ENCODE measurements at regions not wholly inside any gene's neighbourhood (a gene's known extent, or its start where the extent isn't known, plus 50 kb on each side); places are given as distances from the start of the nearest gene placed in this dataset.

GRCh38 chr13:30841154-30841553 lies 64.9 kb upstream of the MEDAG start:
- Histone ChIP-seq H3K79me2 (ENCODE audit: insufficient read depth, low read length) (no peaks in the 10 kb centered on the region), H3K36me3 (ENCODE audit: insufficient read depth, low read length) (no peaks in the 10 kb centered on the region), H3K27me3 (ENCODE audit: insufficient read depth, low read length, poor library complexity) (peaks cover 6% of the 10 kb centered on the region), H3K27ac (ENCODE audit: low read length) (no peak overlapping the region), H3K4me2 (ENCODE audit: insufficient read depth, low read length) (no peak overlapping the region), H4K20me1 (ENCODE audit: insufficient read depth, low read length) (no peaks in the 10 kb centered on the region; the same call in 1 of the 2 replicates), H3K9me3 (ENCODE audit: insufficient read depth, low read length, severe bottlenecking) (no peaks in the 10 kb centered on the region), H3K4me3 (ENCODE audit: low read depth in 1 of 2, low read length in 2 of 2) (no peak overlapping the region), H3K4me1 (ENCODE audit: insufficient read depth, low read length) (no peaks in the 10 kb centered on the region), H3K9ac (ENCODE audit: low read depth, low read length) (no peak overlapping the region), H2AFZ (ENCODE audit: low read depth, low read length) (no peak overlapping the region)
- TF ChIP-seq EZH2 (IDR thresholded peaks at IDR 0.05; ENCODE audit: borderline replicate concordance, low read depth, low read length, severe bottlenecking) (no peak), CTCF (IDR thresholded peaks at IDR 0.05; ENCODE audit: borderline replicate concordance, extremely low read depth, low read length, poor library complexity, severe bottlenecking) (no peak)
- no peak for ATAC-seq (ENCODE audit: insufficient read depth, low read depth)
- no peak for DNase-seq

- no peaks in the 10 kb centered on the region for H3K9me3 ChIP-seq (ENCODE audit: insufficient read depth, low read length, severe bottlenecking)
- no peaks in the 10 kb centered on the region for H3K4me1 ChIP-seq (ENCODE audit: insufficient read depth, low read length)
- no peaks in the 10 kb centered on the region for H3K36me3 ChIP-seq (ENCODE audit: insufficient read depth, low read length)
- H3K4me2 ChIP-seq (ENCODE audit: insufficient read depth, low read length): no peak overlapping the region
- ATAC-seq (ENCODE audit: insufficient read depth, low read depth) (no peak), DNase-seq (no peak)
- no peak overlapping the region for H3K27ac ChIP-seq (ENCODE audit: low read length)
- no peaks in the 10 kb centered on the region for H3K27me3 ChIP-seq (ENCODE audit: insufficient read depth, low read length, poor library complexity)
- H2AFZ ChIP-seq (ENCODE audit: low read depth, low read length): no peak overlapping the region
- H3K79me2 ChIP-seq (ENCODE audit: insufficient read depth, low read length): no peaks in the 10 kb centered on the region
- H3K9ac ChIP-seq (ENCODE audit: low read depth, low read length): no peak overlapping the region
- no peak overlapping the region for H3K4me3 ChIP-seq (ENCODE audit: low read depth in 1 of 2, low read length in 2 of 2)
- TF ChIP-seq CTCF (IDR thresholded peaks at IDR 0.05; ENCODE audit: borderline replicate concordance, extremely low read depth, low read length, poor library complexity, severe bottlenecking): no peak
- no peak for TF ChIP-seq EZH2 (IDR thresholded peaks at IDR 0.05; ENCODE audit: borderline replicate concordance, low read depth, low read length, severe bottlenecking)
- H4K20me1 ChIP-seq (ENCODE audit: insufficient read depth, low read length): no peaks in the 10 kb centered on the region; the same call in 1 of the 2 replicates
Measured at GRCh38 chr13:30843548-30843947, 62.5 kb upstream of the MEDAG start.

GRCh38 chr13:30844548-30845296 lies 61.3 kb upstream of the MEDAG start:
- H2AFZ ChIP-seq (ENCODE audit: low read depth, low read length): no peak overlapping the region
- no peaks in the 10 kb centered on the region for H3K4me1 ChIP-seq (ENCODE audit: insufficient read depth, low read length)
- H4K20me1 ChIP-seq (ENCODE audit: insufficient read depth, low read length): no peaks in the 10 kb centered on the region; the same call in 1 of the 2 replicates
- H3K4me2 ChIP-seq (ENCODE audit: insufficient read depth, low read length): no peak overlapping the region
- H3K79me2 ChIP-seq (ENCODE audit: insufficient read depth, low read length): no peaks in the 10 kb centered on the region
- no peak overlapping the region for H3K27ac ChIP-seq (ENCODE audit: low read length)
- H3K9ac ChIP-seq (ENCODE audit: low read depth, low read length): no peak overlapping the region
- TF ChIP-seq EZH2 (IDR thresholded peaks at IDR 0.05; ENCODE audit: borderline replicate concordance, low read depth, low read length, severe bottlenecking) (no peak), CTCF (IDR thresholded peaks at IDR 0.05; ENCODE audit: borderline replicate concordance, extremely low read depth, low read length, poor library complexity, severe bottlenecking) (no peak)
- no peaks in the 10 kb centered on the region for H3K9me3 ChIP-seq (ENCODE audit: insufficient read depth, low read length, severe bottlenecking)
- H3K27me3 ChIP-seq (ENCODE audit: insufficient read depth, low read length, poor library complexity): no peaks in the 10 kb centered on the region
- peak; percentile 60 for ATAC-seq (ENCODE audit: insufficient read depth, low read depth)
- peak; percentile 9 for DNase-seq
- no peak overlapping the region for H3K4me3 ChIP-seq (ENCODE audit: low read depth in 1 of 2, low read length in 2 of 2)
- no peaks in the 10 kb centered on the region for H3K36me3 ChIP-seq (ENCODE audit: insufficient read depth, low read length)
